WERI-Rb-1 (cell line): ENCODE measurements at regions not wholly inside any gene's neighbourhood (a gene's known extent, or its start where the extent isn't known, plus 50 kb on each side); places are given as distances from the start of the nearest gene placed in this dataset.
"Not testable (repeated sequence)": the region's sequence is repeated elsewhere in the genome, so short reads cannot be mapped to it uniquely, and the experiment has no call there.

Experiments
- DNase-seq: peaks from one replicate; pipeline ENCODE4 v3.0.0-alpha.2; 2020
- H3K27ac ChIP-seq: fragments of 250-450 bp; sonication (Bioruptor Pico); 2 replicates; pipeline ENCODE4 v1.5.1; 2020; ENCODE audit warnings: mild to moderate bottlenecking, moderate library complexity
- H3K27me3 ChIP-seq: fragments of 250-450 bp; sonication (Bioruptor Pico); 2 replicates; pipeline ENCODE4 v1.5.1; 2021; ENCODE audit warnings: mild to moderate bottlenecking, low read depth, moderate library complexity; ENCODE audit not compliant: insufficient read depth, severe bottlenecking
- H3K36me3 ChIP-seq: fragments of 250-450 bp; sonication (Bioruptor Pico); 2 replicates; pipeline ENCODE4 v1.5.1; 2020; ENCODE audit warnings: mild to moderate bottlenecking, moderate library complexity
- H3K4me3 ChIP-seq: 2 replicates; pipeline ENCODE4 v1.5.1; 2011; ENCODE audit warnings: low read depth, mild to moderate bottlenecking, control low read depth, low read length
- H3K9me3 ChIP-seq: fragments of 250-450 bp; sonication (Bioruptor Pico); 2 replicates; pipeline ENCODE4 v1.5.1; 2021; ENCODE audit warnings: mild to moderate bottlenecking, moderate library complexity; ENCODE audit not compliant: severe bottlenecking
- TF ChIP-seq, protein P1 (sequence below): IDR thresholded peaks from 2 replicates; pipeline ENCODE4 v1.5.1; 2011; ENCODE audit warnings: low read depth, mild to moderate bottlenecking, control low read depth, inconsistent platforms, low read length

- TF ChIP-seq, protein P1, sequence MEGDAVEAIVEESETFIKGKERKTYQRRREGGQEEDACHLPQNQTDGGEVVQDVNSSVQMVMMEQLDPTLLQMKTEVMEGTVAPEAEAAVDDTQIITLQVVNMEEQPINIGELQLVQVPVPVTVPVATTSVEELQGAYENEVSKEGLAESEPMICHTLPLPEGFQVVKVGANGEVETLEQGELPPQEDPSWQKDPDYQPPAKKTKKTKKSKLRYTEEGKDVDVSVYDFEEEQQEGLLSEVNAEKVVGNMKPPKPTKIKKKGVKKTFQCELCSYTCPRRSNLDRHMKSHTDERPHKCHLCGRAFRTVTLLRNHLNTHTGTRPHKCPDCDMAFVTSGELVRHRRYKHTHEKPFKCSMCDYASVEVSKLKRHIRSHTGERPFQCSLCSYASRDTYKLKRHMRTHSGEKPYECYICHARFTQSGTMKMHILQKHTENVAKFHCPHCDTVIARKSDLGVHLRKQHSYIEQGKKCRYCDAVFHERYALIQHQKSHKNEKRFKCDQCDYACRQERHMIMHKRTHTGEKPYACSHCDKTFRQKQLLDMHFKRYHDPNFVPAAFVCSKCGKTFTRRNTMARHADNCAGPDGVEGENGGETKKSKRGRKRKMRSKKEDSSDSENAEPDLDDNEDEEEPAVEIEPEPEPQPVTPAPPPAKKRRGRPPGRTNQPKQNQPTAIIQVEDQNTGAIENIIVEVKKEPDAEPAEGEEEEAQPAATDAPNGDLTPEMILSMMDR, result no peak
- no peak for DNase-seq
- Histone ChIP-seq H3K9me3 (peaks cover 4% of the 10 kb centered on the region), H3K36me3 (no peaks in the 10 kb centered on the region), H3K4me3 (no peak overlapping the region), H3K27me3 (peaks cover 24% of the 10 kb centered on the region), H3K27ac (no peak overlapping the region)
These were observed 79.1 kb upstream of the ALX4 start for GRCh38 chr11:44388828-44389657.

DNA sequence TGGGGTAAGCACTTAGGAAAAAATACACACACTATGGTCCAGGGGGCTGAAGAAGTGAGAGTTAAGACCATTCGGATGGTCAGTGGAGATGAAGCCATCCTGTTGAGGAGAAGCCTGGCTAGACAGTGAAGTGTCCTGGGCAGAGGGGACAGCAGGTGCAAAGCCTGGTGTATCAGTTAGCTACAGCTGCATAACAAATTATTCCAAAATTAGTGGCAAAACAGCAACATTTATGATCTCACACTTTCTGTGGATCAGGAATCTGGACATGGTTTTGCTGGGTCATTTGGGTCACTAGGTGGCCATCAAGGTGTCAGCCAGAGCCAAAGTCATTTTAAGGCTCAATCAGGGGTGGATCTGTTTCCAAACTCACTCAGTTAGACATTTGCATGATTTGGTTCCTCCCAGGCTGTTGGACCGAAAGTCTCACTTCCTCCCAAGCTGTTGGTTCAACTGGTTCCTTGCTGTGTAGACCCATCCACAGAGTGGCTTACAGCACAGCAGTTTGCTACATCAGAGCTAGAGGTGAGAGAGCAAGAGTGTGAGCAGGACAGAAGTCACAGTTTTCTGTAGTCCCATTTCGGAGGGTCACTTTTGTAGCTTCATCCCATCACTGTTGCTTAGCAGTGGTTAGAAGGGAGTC, 80.1 kb upstream of the ALX4 start:
- Histone ChIP-seq H3K27me3 (peaks cover 24% of the 10 kb centered on the region), H3K36me3 (no peaks in the 10 kb centered on the region), H3K27ac (no peak overlapping the region), H3K9me3 (peaks cover 4% of the 10 kb centered on the region), H3K4me3 (no peak overlapping the region)
- no peak for DNase-seq
- TF ChIP-seq, protein P1, result no peak

- H3K27me3 ChIP-seq, result peaks cover 28% of the 10 kb centered on the region
- not testable (repeated sequence) for H3K4me3 ChIP-seq, H3K36me3 ChIP-seq, H3K9me3 ChIP-seq, H3K27ac ChIP-seq, DNase-seq
These were observed 81.1 kb upstream of the ALX4 start for GRCh38 chr11:44391004-44391403.

- peaks cover 58% of the 10 kb centered on the region for H3K27me3 ChIP-seq
- not testable (repeated sequence) for H3K9me3 ChIP-seq, H3K4me3 ChIP-seq, DNase-seq, H3K27ac ChIP-seq, H3K36me3 ChIP-seq
These were observed 86.8 kb upstream of the ALX4 start for GRCh38 chr11:44396746-44397145.

GRCh38 chr11:44397586-44398178, 87.7 kb upstream of the ALX4 start:
- TF ChIP-seq, protein P1, result no peak
- H3K9me3 ChIP-seq, result peaks cover 2% of the 10 kb centered on the region
- no peaks in the 10 kb centered on the region for H3K36me3 ChIP-seq
- no peak for DNase-seq
- no peak overlapping the region for H3K4me3 ChIP-seq
- peaks cover 61% of the 10 kb centered on the region for H3K27me3 ChIP-seq
- H3K27ac ChIP-seq, result no peak overlapping the region

GRCh38 chr11:44398266-44399030, 88.5 kb upstream of the ALX4 start:
- Histone ChIP-seq H3K36me3 (no peaks in the 10 kb centered on the region), H3K27ac (no peak overlapping the region), H3K27me3 (peaks cover 68% of the 10 kb centered on the region), H3K4me3 (no peak overlapping the region), H3K9me3 (peaks cover 2% of the 10 kb centered on the region)
- DNase-seq, result no peak
- TF ChIP-seq, protein P1, result no peak
